Activated CD8-positive, alpha-beta memory T cell treated with anti-CD3 and anti-CD28 coated beads, Interleukin-2, amount 50 U/mL, for 4 hours (primary cell): ENCODE measurements at regions not wholly inside any gene's neighbourhood (a gene's known extent, or its start where the extent isn't known, plus 50 kb on each side); places are given as distances from the start of the nearest gene placed in this dataset.
A peak's percentile ranks its signal among the peaks of the same experiment; 100 is the strongest.
"Not testable (repeated sequence)": the region's sequence is repeated elsewhere in the genome, so short reads cannot be mapped to it uniquely, and the experiment has no call there.

Experiments used
- DNase-seq: peaks from one replicate; pipeline ENCODE4 v3.0.0-alpha.2; 2020

- DNase-seq = peak; percentile 14
Observed at GRCh38 chr15:20344601-20345400, 196.8 kb downstream of the GOLGA6L6 start.

- peak; percentile 16 for DNase-seq
Observed at GRCh38 chr15:20343395-20344211, 198.0 kb downstream of the GOLGA6L6 start.

GRCh38 chr15:20342601-20343394 lies 198.8 kb downstream of the GOLGA6L6 start:
- DNase-seq = not testable (repeated sequence)

- peak; percentile 39 for DNase-seq
Observed at GRCh38 chr15:20341901-20342600, 199.5 kb downstream of the GOLGA6L6 start.

- DNase-seq = peak; percentile 50
Observed at GRCh38 chr15:20340931-20341661, 200.5 kb downstream of the GOLGA6L6 start.

GRCh38 chr15:20340331-20340811 lies 201.2 kb downstream of the GOLGA6L6 start:
- DNase-seq = peak; percentile 45

- DNase-seq = not testable (repeated sequence)
Observed at GRCh38 chr15:20339086-20339791, 202.4 kb downstream of the GOLGA6L6 start.

- DNase-seq = not testable (repeated sequence)
Observed at GRCh38 chr15:20338671-20339070, 202.9 kb downstream of the GOLGA6L6 start.

- not testable (repeated sequence) for DNase-seq
Observed at GRCh38 chr15:20337238-20337637, 204.4 kb downstream of the GOLGA6L6 start.

GRCh38 chr15:20334451-20334850 lies 207.1 kb downstream of the GOLGA6L6 start:
- not testable (repeated sequence) for DNase-seq

GRCh38 chr15:20325751-20326150 lies 215.8 kb downstream of the GOLGA6L6 start:
- DNase-seq = not testable (repeated sequence)

GRCh38 chr15:20317132-20317531 lies 224.5 kb downstream of the GOLGA6L6 start:
- DNase-seq = not testable (repeated sequence)

GRCh38 chr15:20311014-20311680 lies 230.5 kb downstream of the GOLGA6L6 start:
- DNase-seq = not testable (repeated sequence)

GRCh38 chr15:20310603-20311002 lies 231.0 kb downstream of the GOLGA6L6 start:
- no peak for DNase-seq

GRCh38 chr15:20309966-20310365 lies 231.6 kb downstream of the GOLGA6L6 start:
- DNase-seq = not testable (repeated sequence)

- not testable (repeated sequence) for DNase-seq
Observed at GRCh38 chr15:20309395-20309794, 232.2 kb downstream of the GOLGA6L6 start.

- DNase-seq = not testable (repeated sequence)
Observed at GRCh38 chr15:20308027-20308690, 233.4 kb downstream of the GOLGA6L6 start.

- not testable (repeated sequence) for DNase-seq
Observed at GRCh38 chr15:20307137-20307536, 234.5 kb downstream of the GOLGA6L6 start.

- DNase-seq = not testable (repeated sequence)
Observed at GRCh38 chr15:20306497-20307106, 235.0 kb downstream of the GOLGA6L6 start.
